Vagina (tissue), 2 donors: ENCODE measurements at regions not wholly inside any gene's neighbourhood (a gene's known extent, or its start where the extent isn't known, plus 50 kb on each side); places are given as distances from the start of the nearest gene placed in this dataset.
"Not testable (repeated sequence)": the region's sequence is repeated elsewhere in the genome, so short reads cannot be mapped to it uniquely, and the experiment has no call there.

Experiments used
- DNase-seq, 2 donors: peaks; one replicate each; pipeline ENCODE4 v3.0.0-alpha.2; 2017; ENCODE audit errors: extremely low spot score in 2 of 2
- H3K27ac ChIP-seq: fragments of 200-600 bp; sonication (generic); one replicate; pipeline ENCODE4 v1.5.1; 2019
- H3K27me3 ChIP-seq: fragments of 200-600 bp; sonication (generic); one replicate; pipeline ENCODE4 v1.5.1; 2019
- H3K36me3 ChIP-seq, 2 donors: fragments of 200-600 bp; sonication (generic); one replicate each; pipeline ENCODE4 v1.5.1; 2017 to 2019
- H3K4me1 ChIP-seq: fragments of 200-600 bp; sonication (generic); one replicate; pipeline ENCODE4 v1.5.1; 2019
- H3K4me3 ChIP-seq, 2 donors: fragments of 200-600 bp; sonication (generic); 1 replicate in 1 of 2; 2 replicates in 1 of 2; pipeline ENCODE4 v1.5.1; 2016 to 2019
- H3K9me3 ChIP-seq: fragments of 200-600 bp; sonication (generic); one replicate; pipeline ENCODE4 v1.5.1; 2019
- CTCF ChIP-seq, 3 experiments: fragments of 450-650 bp in 2 of 3; fragments of 200-600 bp in 1 of 3; sonication (generic) in 1 of 3; IDR thresholded peaks; one replicate each; pipeline ENCODE4 v1.5.1; 2017 to 2019; ENCODE audit warnings: antibody characterized with exemption in 3 of 3, mild to moderate bottlenecking in 2 of 3, moderate library complexity in 2 of 3
- POLR2A ChIP-seq, 2 donors: fragments of 450-650 bp; IDR thresholded peaks; one replicate each; pipeline ENCODE4 v1.6.1; 2017; ENCODE audit warnings: antibody characterized with exemption in 2 of 2, mild to moderate bottlenecking in 2 of 2, moderate library complexity in 2 of 2
- POLR2AphosphoS5 ChIP-seq, 2 donors: sonication (generic); formaldehyde crosslinking; IDR thresholded peaks; one replicate each; pipeline ENCODE4 v1.9.0; 2017; ENCODE audit warnings: antibody characterized with exemption in 2 of 2, mild to moderate bottlenecking in 2 of 2, low read depth in 1 of 2; ENCODE audit not compliant: insufficient read depth in 1 of 2
- intact Hi-C: fragments of 100-400 bp; cut with DNase I; formaldehyde crosslinking; loops from one replicate; pipeline ENCODE4 v1.15.1; 2023

DNA sequence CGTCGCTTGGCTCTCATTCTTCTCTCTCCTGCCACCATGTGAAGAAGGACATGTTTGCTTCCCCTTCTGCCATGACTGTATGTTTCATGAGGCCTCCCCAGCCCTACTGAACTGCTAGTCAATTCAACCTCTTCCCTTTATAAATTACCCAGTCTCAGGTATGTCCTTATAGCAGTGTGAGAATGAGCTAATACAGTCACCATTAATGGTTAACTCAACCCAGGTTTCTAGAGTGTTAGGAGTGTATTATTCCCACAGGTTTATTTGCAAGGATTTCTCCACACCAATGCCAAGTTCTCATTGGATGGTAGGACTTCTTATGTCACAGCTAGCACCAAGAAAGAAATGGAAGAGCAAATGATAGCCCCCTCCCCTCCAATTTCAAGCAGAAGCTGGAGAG lies 71.9 kb downstream of the DYNAP start:
- Histone ChIP-seq H3K27ac (no peak overlapping the region), H3K27me3 (no peaks in the 10 kb centered on the region), H3K4me1 (no peaks in the 10 kb centered on the region), H3K36me3 (no peaks in the 10 kb centered on the region), H3K9me3 (no peaks in the 10 kb centered on the region), H3K4me3 (no peak overlapping the region)
- no peak for DNase-seq
- intact Hi-C loops, result no loop called here
- TF ChIP-seq POLR2A (IDR thresholded peaks at IDR 0.05) (no peak), POLR2AphosphoS5 (IDR thresholded peaks at IDR 0.05; ENCODE audit: insufficient read depth in 1 of 2, low read depth in 1 of 2) (no peak), CTCF (IDR thresholded peaks at IDR 0.05) (no peak)

GRCh38 chr18:54669701-54670100 lies 78.7 kb downstream of the DYNAP start:
- H3K4me3 ChIP-seq, H3K27ac ChIP-seq, H3K27me3 ChIP-seq, DNase-seq, H3K4me1 ChIP-seq, H3K36me3 ChIP-seq, intact Hi-C loops, H3K9me3 ChIP-seq: not testable (repeated sequence)

DNA sequence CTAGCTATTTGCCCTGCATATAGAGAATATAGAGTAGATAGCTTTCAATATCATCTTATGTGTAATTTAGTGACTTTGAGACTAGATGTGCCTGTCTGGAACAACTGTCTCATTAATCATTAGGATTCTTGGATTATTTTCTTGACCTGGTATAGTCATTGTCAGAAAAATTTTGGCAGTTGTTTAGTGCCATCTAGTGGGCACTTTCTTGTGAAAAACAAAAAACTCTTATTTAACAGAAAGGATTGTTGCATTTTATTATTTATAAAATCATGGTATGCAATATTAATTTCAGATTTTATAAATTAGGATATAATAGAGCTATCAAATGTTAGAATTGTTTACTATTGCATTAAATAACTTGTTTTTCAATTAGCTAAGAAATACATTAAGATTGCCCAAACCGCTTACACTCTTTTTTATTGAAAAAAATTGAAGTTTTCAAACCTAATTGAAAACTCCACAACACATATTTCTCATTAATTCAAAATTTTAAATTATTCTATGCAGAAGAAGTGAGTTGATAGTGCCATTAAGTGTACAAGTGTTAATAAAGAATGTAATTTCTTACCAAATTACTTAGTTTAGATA lies 80.3 kb downstream of the DYNAP start:
- H3K27me3 ChIP-seq, result no peaks in the 10 kb centered on the region
- no peak overlapping the region for H3K27ac ChIP-seq
- TF ChIP-seq CTCF (IDR thresholded peaks at IDR 0.05), result peak; percentile 4 to 21 (median 17)
- no peak for TF ChIP-seq POLR2AphosphoS5 (IDR thresholded peaks at IDR 0.05; ENCODE audit: insufficient read depth in 1 of 2, low read depth in 1 of 2)
- DNase-seq, result no peak
- no peaks in the 10 kb centered on the region for H3K36me3 ChIP-seq
- H3K9me3 ChIP-seq, result no peaks in the 10 kb centered on the region
- H3K4me3 ChIP-seq, result no peak overlapping the region
- H3K4me1 ChIP-seq, result no peaks in the 10 kb centered on the region
- intact Hi-C loops, result no loop called here

- intact Hi-C loops, result no loop called here
- H3K4me3 ChIP-seq, result no peak overlapping the region
- H3K9me3 ChIP-seq, result no peaks in the 10 kb centered on the region
- no peaks in the 10 kb centered on the region for H3K4me1 ChIP-seq
- no peaks in the 10 kb centered on the region for H3K36me3 ChIP-seq
- H3K27ac ChIP-seq, result no peak overlapping the region
- no peak for DNase-seq
- no peak for TF ChIP-seq CTCF (IDR thresholded peaks at IDR 0.05)
- TF ChIP-seq POLR2A (IDR thresholded peaks at IDR 0.05), result no peak
- H3K27me3 ChIP-seq, result no peaks in the 10 kb centered on the region
Measured at GRCh38 chr18:54672109-54672508, 81.1 kb downstream of the DYNAP start.

- Histone ChIP-seq H3K27ac (no peak overlapping the region), H3K4me1 (no peaks in the 10 kb centered on the region), H3K36me3 (no peaks in the 10 kb centered on the region), H3K4me3 (no peak overlapping the region), H3K27me3 (no peaks in the 10 kb centered on the region), H3K9me3 (no peaks in the 10 kb centered on the region)
- TF ChIP-seq POLR2AphosphoS5 (IDR thresholded peaks at IDR 0.05; ENCODE audit: insufficient read depth in 1 of 2, low read depth in 1 of 2) (no peak), POLR2A (IDR thresholded peaks at IDR 0.05) (no peak), CTCF (IDR thresholded peaks at IDR 0.05) (no peak)
- no peak for DNase-seq
- intact Hi-C loops, result no loop called here
Measured at GRCh38 chr18:54672846-54673475, 81.9 kb downstream of the DYNAP start.
